HCT116 (cell line): ENCODE measurements at regions not wholly inside any gene's neighbourhood (a gene's known extent, or its start where the extent isn't known, plus 50 kb on each side); places are given as distances from the start of the nearest gene placed in this dataset.

Experiments used
- EZH2 ChIP-seq: fragments of 200-600 bp; sonication (generic); IDR thresholded peaks from 2 replicates; pipeline ENCODE4 v1.6.1; 2017; ENCODE audit warnings: antibody characterized with exemption, mixed run types
- TF ChIP-seq, protein P1 (sequence below), 3 experiments: fragments of 200-600 bp in 1 of 3; sonication (generic) in 1 of 3; IDR thresholded peaks in 2 of 3; conservative IDR thresholded peaks in 1 of 3; 2 replicates each; pipeline ENCODE4 v1.5.1; 2012 to 2017; ENCODE audit warnings: low read depth in 2 of 3, low read length in 2 of 3, antibody characterized with exemption in 1 of 3, borderline replicate concordance in 1 of 3, control low read depth in 1 of 3, mild to moderate bottlenecking in 1 of 3, mixed read lengths in 1 of 3, mixed run types in 1 of 3, moderate library complexity in 1 of 3; ENCODE audit not compliant: insufficient read depth in 1 of 3

DNA sequence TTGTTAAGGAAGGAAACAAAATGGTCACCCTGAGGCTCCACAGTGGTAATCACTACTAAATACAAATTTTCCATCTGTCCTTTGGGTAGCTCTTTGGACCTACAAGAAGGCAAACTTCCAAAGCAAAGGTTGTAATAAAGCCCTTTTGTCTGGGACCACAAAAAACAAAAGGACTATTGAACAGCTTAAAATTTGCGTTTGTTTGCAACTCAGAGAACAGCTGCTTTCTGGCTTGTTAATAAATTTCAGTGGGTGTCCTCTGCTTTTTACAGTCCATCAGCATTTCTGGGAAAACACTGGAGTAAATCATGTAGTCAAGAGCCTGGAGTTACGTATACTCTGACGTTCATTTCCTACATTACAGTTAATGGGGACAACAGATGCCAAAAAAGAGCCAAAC lies 439.7 kb upstream of the DIAPH2 start:
- no peak for TF ChIP-seq EZH2
- TF ChIP-seq, protein P1, sequence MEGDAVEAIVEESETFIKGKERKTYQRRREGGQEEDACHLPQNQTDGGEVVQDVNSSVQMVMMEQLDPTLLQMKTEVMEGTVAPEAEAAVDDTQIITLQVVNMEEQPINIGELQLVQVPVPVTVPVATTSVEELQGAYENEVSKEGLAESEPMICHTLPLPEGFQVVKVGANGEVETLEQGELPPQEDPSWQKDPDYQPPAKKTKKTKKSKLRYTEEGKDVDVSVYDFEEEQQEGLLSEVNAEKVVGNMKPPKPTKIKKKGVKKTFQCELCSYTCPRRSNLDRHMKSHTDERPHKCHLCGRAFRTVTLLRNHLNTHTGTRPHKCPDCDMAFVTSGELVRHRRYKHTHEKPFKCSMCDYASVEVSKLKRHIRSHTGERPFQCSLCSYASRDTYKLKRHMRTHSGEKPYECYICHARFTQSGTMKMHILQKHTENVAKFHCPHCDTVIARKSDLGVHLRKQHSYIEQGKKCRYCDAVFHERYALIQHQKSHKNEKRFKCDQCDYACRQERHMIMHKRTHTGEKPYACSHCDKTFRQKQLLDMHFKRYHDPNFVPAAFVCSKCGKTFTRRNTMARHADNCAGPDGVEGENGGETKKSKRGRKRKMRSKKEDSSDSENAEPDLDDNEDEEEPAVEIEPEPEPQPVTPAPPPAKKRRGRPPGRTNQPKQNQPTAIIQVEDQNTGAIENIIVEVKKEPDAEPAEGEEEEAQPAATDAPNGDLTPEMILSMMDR (IDR thresholded peaks at IDR 0.05 in 2 of 3, conservative IDR thresholded peaks at IDR 0.05 in 1 of 3; ENCODE audit: borderline replicate concordance in 1 of 3, insufficient read depth in 1 of 3, low read depth in 2 of 3, low read length in 2 of 3): no peak
